HepG2 (cell line): ENCODE measurements at regions not wholly inside any gene's neighbourhood (a gene's known extent, or its start where the extent isn't known, plus 50 kb on each side); places are given as distances from the start of the nearest gene placed in this dataset.

Experiments used
- CREB1 ChIP-seq, 2 experiments: fragments of 450-650 bp in 1 of 2; IDR thresholded peaks; 2 replicates each; pipeline ENCODE4 v1.6.1; 2016 to 2017; ENCODE audit warnings: control low read depth in 1 of 2, mild to moderate bottlenecking in 1 of 2, missing compliant biosample characterization in 1 of 2, missing genetic modification characterization in 1 of 2
- CTCF ChIP-seq: sonication (generic); formaldehyde crosslinking; IDR thresholded peaks from 2 replicates; pipeline ENCODE4 v1.5.0; 2020; ENCODE audit warnings: mild to moderate bottlenecking, missing genetic modification reagents, moderate library complexity
- FOSL1 ChIP-seq: sonication (generic); formaldehyde crosslinking; IDR thresholded peaks from 2 replicates; pipeline ENCODE4 v1.9.0; 2021; ENCODE audit warnings: missing genetic modification reagents, borderline replicate concordance
- HOXA7 ChIP-seq: sonication (generic); formaldehyde crosslinking; IDR thresholded peaks from 2 replicates; pipeline ENCODE4 v1.8.1; 2022; ENCODE audit warnings: mild to moderate bottlenecking, missing genetic modification reagents, moderate library complexity
- ISX ChIP-seq: sonication (generic); formaldehyde crosslinking; conservative IDR thresholded peaks from 2 replicates; pipeline ENCODE4 v1.5.0; 2020; ENCODE audit warnings: missing genetic modification reagents
- KDM1A ChIP-seq: IDR thresholded peaks from 2 replicates; pipeline ENCODE4 v1.6.1; 2016; ENCODE audit warnings: missing compliant biosample characterization
- PHF8 ChIP-seq: sonication (generic); formaldehyde crosslinking; IDR thresholded peaks from 2 replicates; pipeline ENCODE4 v1.5.0; 2020; ENCODE audit warnings: missing genetic modification reagents
- SMC3 ChIP-seq: IDR thresholded peaks from 2 replicates; pipeline ENCODE4 v1.6.1; 2011; ENCODE audit warnings: low read length, improper control_type of control experiment
- ZFP82 ChIP-seq: sonication (generic); formaldehyde crosslinking; IDR thresholded peaks from 2 replicates; pipeline ENCODE4 v1.5.1; 2020; ENCODE audit warnings: mild to moderate bottlenecking, missing genetic modification reagents, borderline replicate concordance
- ZNF512B ChIP-seq: sonication (generic); formaldehyde crosslinking; IDR thresholded peaks from 2 replicates; pipeline ENCODE4 v1.5.1; 2020; ENCODE audit warnings: missing genetic modification reagents, mild to moderate bottlenecking, borderline replicate concordance
- TF ChIP-seq, protein P1 (sequence below): sonication (generic); formaldehyde crosslinking; IDR thresholded peaks from 2 replicates; pipeline ENCODE4 v1.4.0; 2020; ENCODE audit warnings: missing genetic modification reagents, borderline replicate concordance

- TF ChIP-seq SMC3, result no peak
- no peak for TF ChIP-seq PHF8 (CRISPR knock-in tag)
- TF ChIP-seq KDM1A (CRISPR knock-in tag), result no peak
- no peak for TF ChIP-seq ZNF512B (CRISPR knock-in tag)
- TF ChIP-seq CTCF (CRISPR knock-in tag), result no peak
- TF ChIP-seq FOSL1, result no peak
- TF ChIP-seq, protein P1, sequence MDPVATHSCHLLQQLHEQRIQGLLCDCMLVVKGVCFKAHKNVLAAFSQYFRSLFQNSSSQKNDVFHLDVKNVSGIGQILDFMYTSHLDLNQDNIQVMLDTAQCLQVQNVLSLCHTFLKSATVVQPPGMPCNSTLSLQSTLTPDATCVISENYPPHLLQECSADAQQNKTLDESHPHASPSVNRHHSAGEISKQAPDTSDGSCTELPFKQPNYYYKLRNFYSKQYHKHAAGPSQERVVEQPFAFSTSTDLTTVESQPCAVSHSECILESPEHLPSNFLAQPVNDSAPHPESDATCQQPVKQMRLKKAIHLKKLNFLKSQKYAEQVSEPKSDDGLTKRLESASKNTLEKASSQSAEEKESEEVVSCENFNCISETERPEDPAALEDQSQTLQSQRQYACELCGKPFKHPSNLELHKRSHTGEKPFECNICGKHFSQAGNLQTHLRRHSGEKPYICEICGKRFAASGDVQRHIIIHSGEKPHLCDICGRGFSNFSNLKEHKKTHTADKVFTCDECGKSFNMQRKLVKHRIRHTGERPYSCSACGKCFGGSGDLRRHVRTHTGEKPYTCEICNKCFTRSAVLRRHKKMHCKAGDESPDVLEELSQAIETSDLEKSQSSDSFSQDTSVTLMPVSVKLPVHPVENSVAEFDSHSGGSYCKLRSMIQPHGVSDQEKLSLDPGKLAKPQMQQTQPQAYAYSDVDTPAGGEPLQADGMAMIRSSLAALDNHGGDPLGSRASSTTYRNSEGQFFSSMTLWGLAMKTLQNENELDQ (CRISPR knock-in tag), result no peak
- TF ChIP-seq HOXA7 (CRISPR knock-in tag), result no peak
- no peak for TF ChIP-seq ISX (CRISPR knock-in tag)
- no peak for TF ChIP-seq CREB1 (IDR thresholded peaks at IDR 0.05)
- no peak for TF ChIP-seq CREB1 (CRISPR knock-in tag; IDR thresholded peaks at IDR 0.05)
- no peak for TF ChIP-seq ZFP82 (CRISPR knock-in tag)
Measured at GRCh38 chr6:97689078-97689754, 406.2 kb upstream of the MMS22L start.
